ENCODE measurements at regions not wholly inside any gene's neighbourhood (a gene's known extent, or its start where the extent isn't known, plus 50 kb on each side); places are given as distances from the start of the nearest gene placed in this dataset.

DNA sequence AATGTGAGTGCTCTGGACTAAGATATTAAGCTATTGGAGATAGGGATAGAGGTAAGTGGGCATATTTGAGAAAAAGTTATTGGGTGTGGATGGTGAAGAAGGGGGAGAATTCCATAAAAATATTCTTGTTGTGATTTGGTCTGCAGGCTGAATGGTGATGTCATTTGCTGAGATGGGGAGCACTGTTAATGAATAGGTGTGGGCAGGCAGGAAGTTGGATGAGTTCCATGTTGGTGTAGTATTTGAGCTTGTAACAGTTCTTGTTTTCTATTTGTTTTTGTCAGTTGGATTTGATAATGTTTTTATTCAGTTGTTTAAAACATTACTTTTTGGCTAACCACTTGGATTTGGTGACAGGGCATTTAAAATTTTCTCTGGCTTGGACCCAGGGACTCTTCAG, 168.8 kb downstream of the C11orf87 start:
- TF ChIP-seq GATA3 (IDR thresholded peaks at IDR 0.05; ENCODE audit: low read depth, low read length), result no peak
- TF ChIP-seq GATA2 (IDR thresholded peaks at IDR 0.05; ENCODE audit: low read depth, low read length), result no peak

Data from SH-SY5Y (cell line).